ENCODE measurements at regions not wholly inside any gene's neighbourhood (a gene's known extent, or its start where the extent isn't known, plus 50 kb on each side); places are given as distances from the start of the nearest gene placed in this dataset.

DNA sequence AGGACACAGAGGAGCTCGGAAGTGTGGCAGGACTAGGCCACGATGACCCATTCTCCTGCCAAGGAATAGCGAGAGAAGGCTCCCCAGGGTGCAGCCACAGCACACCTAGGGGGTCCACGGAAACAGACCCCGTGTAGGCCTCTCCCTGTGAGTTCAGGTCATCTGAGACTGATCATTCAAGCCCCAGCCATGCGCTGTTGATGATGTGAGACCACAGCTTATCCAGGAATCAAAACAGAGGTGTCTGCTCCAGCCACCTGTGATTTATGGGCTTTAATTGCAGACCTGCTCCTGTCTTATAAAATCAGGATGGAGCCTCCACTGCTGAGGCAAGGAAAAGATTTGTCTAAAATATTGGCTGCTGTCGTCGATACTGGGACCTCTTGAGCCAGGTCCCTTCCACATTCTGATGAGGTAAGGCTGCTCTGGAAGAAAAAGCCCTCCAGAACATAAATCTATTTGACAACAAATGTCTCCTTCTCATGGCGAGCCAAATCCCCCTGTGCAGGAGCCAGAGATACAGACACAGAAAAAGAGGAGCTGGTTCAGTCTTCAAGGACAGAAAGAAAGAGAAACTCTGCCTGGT is 186.7 kb downstream of the TJP1 start:
- TF ChIP-seq, protein P1, sequence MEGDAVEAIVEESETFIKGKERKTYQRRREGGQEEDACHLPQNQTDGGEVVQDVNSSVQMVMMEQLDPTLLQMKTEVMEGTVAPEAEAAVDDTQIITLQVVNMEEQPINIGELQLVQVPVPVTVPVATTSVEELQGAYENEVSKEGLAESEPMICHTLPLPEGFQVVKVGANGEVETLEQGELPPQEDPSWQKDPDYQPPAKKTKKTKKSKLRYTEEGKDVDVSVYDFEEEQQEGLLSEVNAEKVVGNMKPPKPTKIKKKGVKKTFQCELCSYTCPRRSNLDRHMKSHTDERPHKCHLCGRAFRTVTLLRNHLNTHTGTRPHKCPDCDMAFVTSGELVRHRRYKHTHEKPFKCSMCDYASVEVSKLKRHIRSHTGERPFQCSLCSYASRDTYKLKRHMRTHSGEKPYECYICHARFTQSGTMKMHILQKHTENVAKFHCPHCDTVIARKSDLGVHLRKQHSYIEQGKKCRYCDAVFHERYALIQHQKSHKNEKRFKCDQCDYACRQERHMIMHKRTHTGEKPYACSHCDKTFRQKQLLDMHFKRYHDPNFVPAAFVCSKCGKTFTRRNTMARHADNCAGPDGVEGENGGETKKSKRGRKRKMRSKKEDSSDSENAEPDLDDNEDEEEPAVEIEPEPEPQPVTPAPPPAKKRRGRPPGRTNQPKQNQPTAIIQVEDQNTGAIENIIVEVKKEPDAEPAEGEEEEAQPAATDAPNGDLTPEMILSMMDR (IDR thresholded peaks at IDR 0.05; ENCODE audit: low read depth, low read length), result no peak
- DNase-seq (ENCODE audit: extremely low read depth, low read depth), result no peak

DNA sequence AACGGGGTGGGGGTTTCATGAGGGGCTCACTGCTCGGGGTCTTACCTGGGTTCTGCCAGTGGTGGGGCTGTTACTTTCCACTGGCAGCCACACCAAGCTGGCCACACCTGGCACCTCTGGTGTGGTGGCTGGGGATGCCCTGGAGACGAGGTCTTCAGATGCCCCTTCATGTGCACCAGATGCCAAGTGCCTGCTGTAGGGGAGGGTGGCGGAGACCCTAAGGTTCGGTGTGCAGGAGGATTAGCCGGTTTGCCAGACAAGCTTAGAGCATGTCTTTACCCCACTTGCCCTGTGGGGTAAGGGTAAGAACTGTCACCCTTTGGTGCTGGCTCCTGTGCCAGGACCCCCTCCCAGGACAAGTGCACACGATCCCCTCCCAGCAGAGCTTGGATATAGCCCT is 188.3 kb downstream of the TJP1 start:
- DNase-seq (ENCODE audit: extremely low read depth, low read depth), result no peak
- TF ChIP-seq, protein P1 (IDR thresholded peaks at IDR 0.05; ENCODE audit: low read depth, low read length), result no peak

DNA sequence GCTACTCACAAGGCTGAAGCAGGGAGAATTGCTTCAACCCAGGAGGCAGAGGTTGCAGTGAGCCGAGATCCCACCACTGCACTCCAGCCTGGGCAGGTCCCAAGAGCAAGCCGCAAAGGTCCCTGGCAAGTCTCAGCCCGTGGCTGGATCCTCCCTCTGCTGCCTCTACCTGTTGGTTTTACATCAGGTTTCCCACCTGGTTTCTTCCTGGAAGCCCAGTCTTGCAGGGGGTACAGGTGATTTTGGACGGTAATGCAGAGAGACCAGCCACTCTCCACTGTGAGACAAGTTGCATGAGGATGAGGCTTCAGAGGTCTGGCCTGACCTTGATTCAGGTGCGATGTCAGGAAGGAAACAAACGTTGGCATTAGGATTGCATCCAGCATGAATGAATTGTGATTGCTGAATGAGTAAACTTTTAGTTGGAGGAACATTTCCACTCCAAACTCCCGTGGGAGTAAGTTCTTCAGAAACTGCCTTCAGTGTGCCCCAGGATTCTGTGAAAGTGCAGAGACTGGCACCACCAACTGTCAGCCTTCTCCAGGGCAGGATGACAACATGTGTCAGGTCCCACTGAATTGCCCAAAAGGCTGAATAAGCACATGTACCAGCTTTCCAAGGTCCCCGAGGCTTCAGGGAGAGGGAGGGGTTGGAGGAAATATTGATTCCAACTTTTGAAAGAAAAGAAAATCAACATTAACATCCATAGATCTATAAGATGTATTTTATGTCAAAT is 189.4 kb downstream of the TJP1 start:
- TF ChIP-seq, protein P1 (IDR thresholded peaks at IDR 0.05; ENCODE audit: low read depth, low read length), result no peak

DNA sequence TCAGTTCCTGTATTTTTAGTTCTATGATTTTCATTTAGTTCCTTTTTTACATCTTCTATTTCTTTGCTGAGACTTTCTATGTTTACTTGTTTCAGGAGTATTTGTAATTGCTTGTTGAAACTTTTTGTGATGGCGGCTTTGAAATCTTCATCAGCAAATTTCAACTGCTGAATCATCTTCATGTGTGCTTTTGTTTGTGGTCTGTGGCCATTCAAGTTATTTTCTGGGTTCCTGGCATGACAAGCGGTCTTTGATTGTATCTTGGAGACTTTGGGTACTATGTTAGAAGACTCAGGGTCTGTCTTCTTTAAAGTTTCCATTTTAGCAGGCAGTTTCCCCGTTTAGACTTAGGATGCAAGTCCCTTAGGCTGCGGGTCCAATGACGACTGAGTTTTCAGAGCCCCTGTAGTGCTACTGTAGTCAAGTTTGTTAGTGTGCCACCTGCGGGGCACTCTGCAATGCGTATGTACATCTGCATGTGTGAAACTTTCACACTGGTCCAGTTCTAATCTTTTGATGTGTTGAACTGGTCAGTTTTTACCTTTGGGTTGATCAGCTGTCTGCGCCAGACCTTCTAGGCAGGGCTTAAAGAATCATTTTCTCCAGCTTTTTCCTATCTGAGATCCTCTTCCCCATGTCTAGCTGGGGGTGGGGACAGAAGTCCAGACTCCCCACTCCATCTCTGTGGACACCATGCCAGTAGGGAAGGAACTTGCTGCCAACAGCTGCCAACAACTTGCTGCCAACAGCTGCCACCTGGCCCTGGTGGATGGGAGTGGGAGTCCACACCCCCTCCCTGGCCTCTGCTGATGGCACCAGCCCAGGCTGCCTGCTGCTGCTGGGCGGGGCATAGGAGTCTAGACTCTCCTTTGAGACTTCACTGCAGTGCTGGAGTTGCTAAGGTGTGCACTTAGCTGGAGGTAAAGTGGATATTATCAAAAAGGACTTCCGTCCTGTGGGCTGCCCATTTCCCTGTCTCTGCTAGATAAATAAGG is 190.9 kb downstream of the TJP1 start:
- DNase-seq (ENCODE audit: extremely low read depth, low read depth), result no peak
- TF ChIP-seq, protein P1 (IDR thresholded peaks at IDR 0.05; ENCODE audit: low read depth, low read length), result no peak

More for the DNA sequence above, 189.4 kb downstream of the TJP1 start:
- DNase-seq (ENCODE audit: extremely low read depth, low read depth), result no peak

DNA sequence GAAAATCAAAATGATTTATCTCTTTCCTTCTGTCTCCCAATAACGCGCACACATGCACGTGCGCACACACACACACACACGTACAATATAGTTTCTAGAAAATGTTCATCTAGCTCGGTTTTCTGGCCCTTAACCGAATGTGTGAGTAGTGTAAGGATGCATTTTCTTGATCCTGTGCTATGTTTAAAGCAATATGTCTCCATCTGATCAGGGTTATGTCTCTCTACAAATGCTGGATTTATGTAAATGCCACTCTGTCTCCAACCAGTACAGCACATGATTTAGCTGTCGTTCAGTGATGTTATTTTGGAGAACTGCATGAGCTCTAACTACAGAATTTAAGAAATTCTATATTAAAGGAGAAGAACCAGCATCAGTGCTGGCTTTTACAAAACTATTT is 198.0 kb downstream of the TJP1 start:
- TF ChIP-seq, protein P1 (IDR thresholded peaks at IDR 0.05; ENCODE audit: low read depth, low read length), result no peak
- DNase-seq (ENCODE audit: extremely low read depth, low read depth), result no peak

DNA sequence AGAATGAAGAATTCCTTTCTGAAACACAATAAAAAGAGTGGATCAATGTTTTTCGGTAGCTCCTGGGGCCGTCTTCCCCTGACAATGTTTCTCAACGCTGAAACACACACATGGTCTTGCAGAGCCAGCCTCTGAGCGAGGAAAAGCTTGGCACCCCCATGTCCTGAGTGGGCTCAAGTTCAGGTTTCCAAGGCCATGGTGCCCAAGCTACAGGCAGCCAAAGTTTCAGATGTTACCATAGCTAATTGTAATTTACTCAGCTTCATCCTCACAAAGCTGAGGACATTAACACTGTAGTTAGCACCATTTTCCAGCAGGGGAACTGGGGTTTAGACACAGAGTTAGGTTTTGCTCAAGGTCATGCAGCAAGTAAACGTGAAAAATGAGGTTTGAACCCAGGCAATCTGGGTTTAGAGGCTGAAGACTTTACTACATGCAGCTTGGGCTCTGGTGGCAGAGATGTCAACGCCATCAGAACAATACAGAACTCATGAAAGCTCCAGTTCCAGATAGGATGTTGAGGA is 199.1 kb downstream of the TJP1 start:
- TF ChIP-seq, protein P1 (IDR thresholded peaks at IDR 0.05; ENCODE audit: low read depth, low read length), result no peak
- DNase-seq (ENCODE audit: extremely low read depth, low read depth), result no peak

Data from AG09319 (cell line).